PFSK-1 (cell line): ENCODE measurements at regions not wholly inside any gene's neighbourhood (a gene's known extent, or its start where the extent isn't known, plus 50 kb on each side); places are given as distances from the start of the nearest gene placed in this dataset.

Source experiments
- POLR2AphosphoS5 ChIP-seq: IDR thresholded peaks from 2 replicates; pipeline ENCODE4 v1.6.1; 2012; ENCODE audit warnings: low read depth, mild to moderate bottlenecking, control low read depth, low read length, moderate library complexity
- REST ChIP-seq, 2 experiments: IDR thresholded peaks; 2 replicates each; pipeline versions ENCODE4 v1.6.1 to v1.8.0; 2011 to 2012; ENCODE audit warnings: low read depth in 2 of 2, low read length in 2 of 2, control low read depth in 1 of 2, inconsistent platforms in 1 of 2, mild to moderate bottlenecking in 1 of 2, moderate library complexity in 1 of 2; ENCODE audit not compliant: insufficient read depth in 1 of 2
- SIN3A ChIP-seq: IDR thresholded peaks from 2 replicates; pipeline ENCODE4 v1.6.1; 2012; ENCODE audit warnings: mild to moderate bottlenecking, low read length, moderate library complexity, borderline replicate concordance; ENCODE audit not compliant: insufficient read depth
- TAF1 ChIP-seq: IDR thresholded peaks from 2 replicates; pipeline ENCODE4 v1.6.1; 2012; ENCODE audit warnings: low read length, control low read depth, borderline replicate concordance; ENCODE audit not compliant: insufficient read depth

DNA sequence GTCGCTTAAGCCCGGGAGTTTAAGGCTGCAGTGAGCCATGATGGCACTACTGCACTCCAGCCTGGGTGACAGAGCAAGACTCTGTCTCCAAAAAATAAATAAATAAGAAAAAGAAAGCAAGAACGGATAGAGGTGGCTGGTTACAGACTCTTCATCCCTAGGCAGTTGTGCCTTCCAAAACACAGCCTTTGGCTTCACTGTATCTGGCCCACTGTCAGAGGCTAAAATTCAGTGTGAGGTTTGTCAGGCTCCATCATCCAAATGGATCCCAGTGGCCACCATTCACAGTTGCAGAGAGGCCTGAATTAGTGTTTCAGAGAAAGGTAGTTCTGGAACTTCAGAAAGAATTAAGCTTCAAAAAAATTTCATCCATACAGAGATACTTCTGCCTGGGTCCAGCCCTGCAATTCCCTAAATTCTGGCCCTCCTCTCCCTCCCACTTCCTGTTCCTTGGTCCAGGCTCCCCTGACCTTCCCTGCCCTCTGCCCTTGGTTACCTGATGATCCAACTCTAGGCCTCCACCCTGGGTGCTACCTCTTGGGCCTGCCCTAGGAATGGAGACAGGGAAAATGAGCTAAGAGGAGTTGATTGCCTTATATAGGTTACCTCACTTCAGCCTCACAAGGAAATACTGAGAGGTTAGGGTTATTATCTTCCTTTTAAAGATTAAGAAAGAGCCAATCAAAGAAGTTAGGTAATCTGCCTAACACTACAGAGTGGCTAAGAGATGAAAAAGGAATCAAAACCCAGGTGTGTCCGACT lies 97.2 kb upstream of the SLC44A1 start:
- no peak for TF ChIP-seq TAF1
- TF ChIP-seq POLR2AphosphoS5, result no peak
- no peak for TF ChIP-seq SIN3A
- no peak for TF ChIP-seq REST (IDR thresholded peaks at IDR 0.05; ENCODE audit: insufficient read depth in 1 of 2, low read depth in 2 of 2, low read length in 2 of 2)
